Stimulated activated CD4-positive, alpha-beta T cell treated with anti-CD3 and anti-CD28 coated beads, Interleukin-2, amount 100 ng/mL, for 48 hours (primary cell): ENCODE measurements at regions not wholly inside any gene's neighbourhood (a gene's known extent, or its start where the extent isn't known, plus 50 kb on each side); places are given as distances from the start of the nearest gene placed in this dataset.
A peak's percentile ranks its signal among the peaks of the same experiment; 100 is the strongest.

ENCODE experiments used
- DNase-seq, 2 donors: peaks; one replicate each; pipeline ENCODE4 v3.0.0-alpha.2; 2020

- DNase-seq, result no peak
These were observed 147.5 kb upstream of the CHST15 start for GRCh38 chr10:124240839-124241291.

- DNase-seq, result no peak
These were observed 146.3 kb upstream of the CHST15 start for GRCh38 chr10:124239696-124240095.

- DNase-seq, result no peak
These were observed 145.7 kb upstream of the CHST15 start for GRCh38 chr10:124239134-124239533.

GRCh38 chr10:124238367-124238766 lies 145.0 kb upstream of the CHST15 start:
- no peak for DNase-seq

- DNase-seq, result no peak
These were observed 144.0 kb upstream of the CHST15 start for GRCh38 chr10:124237282-124237961.

- DNase-seq, result no peak
These were observed 143.4 kb upstream of the CHST15 start for GRCh38 chr10:124236816-124237215.

- no peak for DNase-seq
These were observed 142.7 kb upstream of the CHST15 start for GRCh38 chr10:124236136-124236535.

GRCh38 chr10:124235232-124235631 lies 141.8 kb upstream of the CHST15 start:
- no peak for DNase-seq

- DNase-seq, result no peak
These were observed 140.2 kb upstream of the CHST15 start for GRCh38 chr10:124233546-124234138.

GRCh38 chr10:124232686-124233545 lies 139.5 kb upstream of the CHST15 start:
- DNase-seq, result no peak

- peak; percentile 11 to 34 for DNase-seq
These were observed 138.1 kb upstream of the CHST15 start for GRCh38 chr10:124231168-124232155.

- DNase-seq, result no peak
These were observed 137.3 kb upstream of the CHST15 start for GRCh38 chr10:124230635-124231167.

- DNase-seq, result no peak
These were observed 136.7 kb upstream of the CHST15 start for GRCh38 chr10:124229989-124230634.

- no peak for DNase-seq
These were observed 136.0 kb upstream of the CHST15 start for GRCh38 chr10:124229201-124229988.

- no peak for DNase-seq
These were observed 135.1 kb upstream of the CHST15 start for GRCh38 chr10:124228471-124228870.

GRCh38 chr10:124227988-124228387 lies 134.6 kb upstream of the CHST15 start:
- DNase-seq, result no peak

GRCh38 chr10:124227055-124227975 lies 133.9 kb upstream of the CHST15 start:
- DNase-seq, result no peak

- DNase-seq, result no peak
These were observed 133.1 kb upstream of the CHST15 start for GRCh38 chr10:124226271-124227054.
